Heart left ventricle (tissue), 16 donors: ENCODE measurements at regions not wholly inside any gene's neighbourhood (a gene's known extent, or its start where the extent isn't known, plus 50 kb on each side); places are given as distances from the start of the nearest gene placed in this dataset.

Experiments
- ATAC-seq, 4 donors: fragments of 200-7000 bp; cut with Tn5 transposase; one replicate each; pipeline ENCODE4 v1.9.1; 2020 to 2022; ENCODE audit warnings: moderate library complexity in 4 of 4, mild to moderate bottlenecking in 3 of 4, moderate number of reproducible peaks in 1 of 4
- DNase-seq, 5 donors: peaks; one replicate each; pipeline ENCODE4 v3.0.0-alpha.2; 2020
- H3K27ac ChIP-seq, 12 donors: fragments of 200-600 bp; sonication (generic) in 4 of 12; one replicate each; pipeline versions ENCODE4 v1.5.0 to v1.8.0; 2016 to 2022; ENCODE audit warnings: mild to moderate bottlenecking in 2 of 12
- H3K27me3 ChIP-seq, 9 donors: fragments of 200-600 bp; sonication (generic) in 2 of 9; one replicate each; pipeline versions ENCODE4 v1.5.1 to v1.8.0; 2016 to 2022; ENCODE audit warnings: mild to moderate bottlenecking in 3 of 9
- H3K36me3 ChIP-seq, 9 donors: fragments of 200-600 bp; sonication (generic) in 2 of 9; one replicate each; pipeline versions ENCODE4 v1.5.0 to v1.8.0; 2018 to 2022; ENCODE audit warnings: mild to moderate bottlenecking in 2 of 9
- H3K4me1 ChIP-seq, 12 donors: fragments of 200-600 bp; sonication (generic) in 4 of 12; one replicate each; pipeline versions ENCODE4 v1.5.0 to v1.8.0; 2016 to 2022; ENCODE audit warnings: mild to moderate bottlenecking in 3 of 12
- H3K4me3 ChIP-seq, 12 donors: fragments of 200-600 bp; sonication (generic) in 4 of 12; one replicate each; pipeline versions ENCODE4 v1.5.0 to v1.8.0; 2017 to 2022; ENCODE audit warnings: mild to moderate bottlenecking in 9 of 12, moderate library complexity in 4 of 12
- H3K9me3 ChIP-seq, 12 donors: fragments of 200-600 bp; sonication (generic) in 4 of 12; one replicate each; pipeline versions ENCODE4 v1.5.0 to v1.8.0; 2016 to 2022; ENCODE audit warnings: mild to moderate bottlenecking in 1 of 12
- POLR2A ChIP-seq, 2 donors: fragments of 450-650 bp; IDR thresholded peaks; one replicate each; pipeline ENCODE4 v1.6.1; 2017; ENCODE audit warnings: antibody characterized with exemption in 2 of 2, mild to moderate bottlenecking in 2 of 2, moderate library complexity in 2 of 2
- WGBS, 4 donors: extraction: QIAGEN DNeasy Blood & Tissue Kit in 2 of 4; methylation state at CpG; one replicate each; pipeline versions ENCODE4 v1.1.5 to v1.1.7; 2013 to 2018; 5-methylcytosine and 5-hydroxymethylcytosine counted together
- intact Hi-C, 10 donors: fragments of 100-400 bp; cut with DNase I; formaldehyde crosslinking; loops; one replicate each; pipeline versions ENCODE4 v1.11.1 to v1.14.2; 2022
- TF ChIP-seq, protein P1 (sequence below), 12 donors: fragments of 200-600 bp; sonication (generic) in 4 of 12; IDR thresholded peaks; one replicate each; pipeline versions ENCODE4 v1.5.0 to v1.8.0; 2018 to 2022; ENCODE audit warnings: antibody characterized with exemption in 12 of 12, mild to moderate bottlenecking in 5 of 12
- donor health status: ischemic (EF 13 %, LVEDD 7.1; RV severe dilation, severe dysfunction).
- donor health status: healthy with polysubstance abuse.
- donor health status: DM: no; HTN: yes; CAD: no.
- donor health status: DM: no; HTN: no; CAD: no.
- donor health status: ischemic (EF 25% LVEDD 6.9; RV normal size, moderate dysfunction).
- donor health status: ischemic (EF 25% LVEDD 5.7; RV mildly dilated, moderate dysfunction).
- donor health status: healthy.
- donor health status: DM: yes; HTN: yes; CAD: no.
- donor health status: ischemic (EF 35%, LVEDD 5.7; RV mildly dilated, moderate dysfunction).
- donor health status: nonischemic (EF 11% LVEDD 7.7; RV severe dilation, severe dysfunction).
- donor health status: DM: yes; HTN: yes; CAD: no.
- donor health status: PGD.
- donor health status: ischemic (EF 29% LVEDD 5.4; RV normal size, mild dysfunction).
- donor health status: nonischemic (EF 23%, LVEDD 6.1; RV moderate dilation, normal function).

DNA sequence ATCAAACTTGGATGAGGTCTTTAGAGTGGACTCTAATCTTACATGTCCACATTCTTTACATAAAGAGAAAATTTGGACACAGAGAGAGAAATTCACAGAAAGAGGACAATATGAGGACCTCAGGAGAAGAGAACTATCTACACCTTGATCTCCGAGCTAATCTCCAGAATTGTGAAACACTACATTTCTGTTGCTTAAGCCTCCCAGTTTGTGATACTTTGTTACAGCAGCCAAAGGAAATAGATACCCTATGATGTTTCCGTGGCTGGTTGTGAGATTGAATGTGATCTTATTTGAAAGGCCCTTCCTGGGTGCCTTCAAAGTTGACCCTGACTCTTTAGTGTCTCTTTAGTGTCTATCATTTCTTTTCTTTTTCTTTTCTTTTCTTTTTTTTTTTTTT is 326.1 kb upstream of the CLNK start:
- intact Hi-C loops, result no loop called here
- no peak overlapping the region for H3K27ac ChIP-seq
- no peak overlapping the region for H3K4me3 ChIP-seq
- DNase-seq (no peak), ATAC-seq (no peak)
- H3K9me3 ChIP-seq, result peaks cover 0 to 9% (median 0%) of the 10 kb centered on the region in 12 donors
- TF ChIP-seq POLR2A (IDR thresholded peaks at IDR 0.05), result no peak
- TF ChIP-seq, protein P1, sequence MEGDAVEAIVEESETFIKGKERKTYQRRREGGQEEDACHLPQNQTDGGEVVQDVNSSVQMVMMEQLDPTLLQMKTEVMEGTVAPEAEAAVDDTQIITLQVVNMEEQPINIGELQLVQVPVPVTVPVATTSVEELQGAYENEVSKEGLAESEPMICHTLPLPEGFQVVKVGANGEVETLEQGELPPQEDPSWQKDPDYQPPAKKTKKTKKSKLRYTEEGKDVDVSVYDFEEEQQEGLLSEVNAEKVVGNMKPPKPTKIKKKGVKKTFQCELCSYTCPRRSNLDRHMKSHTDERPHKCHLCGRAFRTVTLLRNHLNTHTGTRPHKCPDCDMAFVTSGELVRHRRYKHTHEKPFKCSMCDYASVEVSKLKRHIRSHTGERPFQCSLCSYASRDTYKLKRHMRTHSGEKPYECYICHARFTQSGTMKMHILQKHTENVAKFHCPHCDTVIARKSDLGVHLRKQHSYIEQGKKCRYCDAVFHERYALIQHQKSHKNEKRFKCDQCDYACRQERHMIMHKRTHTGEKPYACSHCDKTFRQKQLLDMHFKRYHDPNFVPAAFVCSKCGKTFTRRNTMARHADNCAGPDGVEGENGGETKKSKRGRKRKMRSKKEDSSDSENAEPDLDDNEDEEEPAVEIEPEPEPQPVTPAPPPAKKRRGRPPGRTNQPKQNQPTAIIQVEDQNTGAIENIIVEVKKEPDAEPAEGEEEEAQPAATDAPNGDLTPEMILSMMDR (IDR thresholded peaks at IDR 0.05), result no peak
- no peaks in the 10 kb centered on the region for H3K36me3 ChIP-seq
- H3K27me3 ChIP-seq, result peaks cover 0 to 3% (median 0%) of the 10 kb centered on the region in 9 donors
- 86 to 95% (median 87%) methylated on average over 2 of the region's 2 CpGs for WGBS, 4 donors
- H3K4me1 ChIP-seq, result no peaks in the 10 kb centered on the region

DNA sequence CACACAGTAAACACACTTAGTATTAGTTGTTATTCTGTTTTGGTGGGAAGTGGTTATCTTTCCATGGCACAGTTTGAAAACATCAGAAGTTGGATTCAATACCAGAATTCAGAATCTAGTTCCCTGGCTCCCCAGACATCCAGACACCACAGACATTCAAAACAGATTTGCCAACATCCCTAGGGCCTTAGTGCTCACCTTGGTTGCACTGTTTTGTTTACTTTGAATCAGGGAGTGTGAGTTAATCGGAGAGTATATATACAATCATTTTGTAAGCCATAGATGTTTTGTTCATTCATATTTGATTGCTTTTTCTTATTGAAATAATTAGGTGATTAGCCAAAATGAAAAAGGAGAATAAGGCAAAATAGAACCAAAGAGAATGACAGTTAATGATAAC is 324.7 kb upstream of the CLNK start:
- H3K36me3 ChIP-seq, result no peaks in the 10 kb centered on the region
- H3K27me3 ChIP-seq, result peaks cover 0 to 6% (median 0%) of the 10 kb centered on the region in 9 donors
- ATAC-seq, result no peak
- no peak overlapping the region for H3K4me3 ChIP-seq
- no peak for DNase-seq
- TF ChIP-seq, protein P1 (IDR thresholded peaks at IDR 0.05), result no peak
- TF ChIP-seq POLR2A (IDR thresholded peaks at IDR 0.05), result no peak
- H3K9me3 ChIP-seq, result peaks cover 0 to 9% (median 0%) of the 10 kb centered on the region in 12 donors
- no peaks in the 10 kb centered on the region for H3K4me1 ChIP-seq
- H3K27ac ChIP-seq, result no peak overlapping the region
- intact Hi-C loops, result no loop called here
- 79 to 91% (median 86%) methylated on average over 1 of the region's 1 CpG for WGBS, 4 donors

DNA sequence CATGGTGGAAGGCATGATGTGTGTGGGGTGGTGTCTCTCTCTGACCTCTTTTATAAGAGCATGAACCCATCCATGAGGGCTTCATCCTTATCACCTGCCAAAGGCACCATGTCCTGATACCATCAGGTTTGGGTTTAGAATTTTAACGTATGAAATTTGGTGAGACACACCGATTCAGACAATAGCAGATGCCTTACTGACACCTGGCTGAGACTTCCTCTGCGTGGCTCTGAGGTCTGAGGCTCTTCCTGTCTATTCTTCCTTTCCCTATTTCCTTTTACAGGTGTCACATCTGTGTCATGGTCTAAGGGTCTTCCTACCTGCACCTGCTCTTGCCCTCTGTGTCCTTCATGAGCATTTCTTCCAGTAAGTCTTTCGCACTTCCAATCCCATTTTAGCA is 320.7 kb upstream of the CLNK start:
- no peak overlapping the region for H3K27ac ChIP-seq
- 70 to 84% (median 74%) methylated on average over 4 of the region's 4 CpGs for WGBS, 4 donors
- DNase-seq (no peak), ATAC-seq (no peak)
- no peaks in the 10 kb centered on the region for H3K4me1 ChIP-seq
- intact Hi-C loops, result no loop called here
- no peak for TF ChIP-seq POLR2A (IDR thresholded peaks at IDR 0.05)
- TF ChIP-seq, protein P1 (IDR thresholded peaks at IDR 0.05), result no peak
- peaks cover 0 to 9% (median 0%) of the 10 kb centered on the region in 12 donors for H3K9me3 ChIP-seq
- H3K27me3 ChIP-seq, result peaks cover 0 to 6% (median 0%) of the 10 kb centered on the region in 9 donors
- no peak overlapping the region for H3K4me3 ChIP-seq
- H3K36me3 ChIP-seq, result no peaks in the 10 kb centered on the region

DNA sequence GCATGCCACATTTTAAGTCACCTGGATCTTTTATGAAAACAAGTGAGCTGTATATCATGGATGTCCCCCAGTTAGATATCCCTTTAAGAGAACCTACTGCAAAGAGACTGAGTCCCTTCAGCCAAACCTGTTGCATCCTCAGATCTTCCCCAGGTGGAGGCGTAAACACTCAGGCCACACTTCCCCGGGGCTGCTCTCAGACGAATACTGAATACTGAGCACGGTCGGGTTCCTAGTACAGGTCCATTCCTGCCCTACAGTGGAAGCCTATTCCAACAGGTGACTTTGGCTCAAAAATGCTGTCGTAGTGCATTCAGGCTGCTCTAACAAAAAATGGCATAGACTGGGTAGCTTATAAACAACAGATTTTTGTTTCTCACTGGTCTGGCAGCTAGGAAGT is 320.2 kb upstream of the CLNK start:
- peaks cover 0 to 6% (median 0%) of the 10 kb centered on the region in 9 donors for H3K27me3 ChIP-seq
- WGBS, 4 donors, result 83 to 92% (median 84%) methylated on average over 4 to 6 of the region's 6 CpGs
- ATAC-seq (no peak), DNase-seq (no peak)
- no peak overlapping the region for H3K27ac ChIP-seq
- no peak overlapping the region for H3K4me3 ChIP-seq
- no peaks in the 10 kb centered on the region for H3K4me1 ChIP-seq
- no peaks in the 10 kb centered on the region for H3K36me3 ChIP-seq
- H3K9me3 ChIP-seq, result peaks cover 0 to 9% (median 0%) of the 10 kb centered on the region in 12 donors
- intact Hi-C loops, result no loop called here
- TF ChIP-seq, protein P1 (IDR thresholded peaks at IDR 0.05), result no peak
- TF ChIP-seq POLR2A (IDR thresholded peaks at IDR 0.05), result no peak
